ENCODE measurements at regions not wholly inside any gene's neighbourhood (a gene's known extent, or its start where the extent isn't known, plus 50 kb on each side); places are given as distances from the start of the nearest gene placed in this dataset.

DNA sequence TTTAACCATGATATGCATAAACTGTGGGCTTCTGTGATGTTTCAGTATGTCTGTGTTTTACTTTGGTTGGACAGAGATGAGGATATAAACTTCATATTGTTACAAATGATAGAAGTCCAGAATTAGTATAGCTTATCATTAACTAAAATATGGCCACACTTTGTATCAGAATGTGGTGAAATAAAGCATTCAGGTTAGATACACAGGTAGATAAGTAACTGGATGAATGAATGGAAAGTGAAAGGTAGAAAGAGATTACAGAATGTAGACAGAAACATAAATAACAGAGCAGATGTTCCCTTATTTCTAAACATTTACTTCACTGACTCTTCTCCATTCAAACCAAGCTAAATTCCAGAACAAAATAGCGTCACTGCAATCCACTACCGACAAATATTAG, 1033.8 kb downstream of the CDH18 start:
- DNase-seq: no peak
- no peak overlapping the region for H3K27ac ChIP-seq
- TF ChIP-seq CTCF (IDR thresholded peaks at IDR 0.05; ENCODE audit: low read depth, low read length, missing control alignments): no peak
- H3K27me3 ChIP-seq (replicated peaks): no peaks in the 10 kb centered on the region
- no peak overlapping the region for H3K4me3 ChIP-seq (ENCODE audit: low read depth, low read length)
- no peaks in the 10 kb centered on the region for H3K36me3 ChIP-seq (replicated peaks)
- in situ Hi-C loops (cut with HindIII; ENCODE audit: low pct_ligation_motif_present, low sequenced_read_pairs): no loop called here

DNA sequence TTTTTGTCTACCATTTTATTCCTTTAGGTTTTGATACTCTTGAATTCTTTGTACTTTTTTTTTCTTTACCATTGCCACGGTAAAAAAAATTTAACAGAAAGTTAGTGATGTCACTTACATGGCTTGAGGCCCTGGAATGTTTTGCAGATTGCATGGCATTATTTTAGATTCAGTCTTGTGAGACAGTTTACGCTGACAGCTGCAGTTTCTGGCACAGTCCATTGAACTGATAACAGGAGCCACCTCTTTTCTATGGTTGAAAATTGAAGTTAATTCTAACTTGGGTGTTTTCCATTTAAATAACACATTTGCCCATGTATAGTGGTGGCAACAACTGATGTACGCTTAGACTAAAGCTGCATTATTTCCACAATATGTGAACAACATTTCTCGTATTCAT, 1028.5 kb downstream of the CDH18 start:
- no peaks in the 10 kb centered on the region for H3K27me3 ChIP-seq (replicated peaks)
- no peak overlapping the region for H3K27ac ChIP-seq
- H3K36me3 ChIP-seq (replicated peaks): no peaks in the 10 kb centered on the region
- H3K4me3 ChIP-seq (ENCODE audit: low read depth, low read length): no peak overlapping the region
- in situ Hi-C loops (cut with HindIII; ENCODE audit: low pct_ligation_motif_present, low sequenced_read_pairs): no loop called here
- no peak for DNase-seq
- TF ChIP-seq CTCF (IDR thresholded peaks at IDR 0.05; ENCODE audit: low read depth, low read length, missing control alignments): no peak

DNA sequence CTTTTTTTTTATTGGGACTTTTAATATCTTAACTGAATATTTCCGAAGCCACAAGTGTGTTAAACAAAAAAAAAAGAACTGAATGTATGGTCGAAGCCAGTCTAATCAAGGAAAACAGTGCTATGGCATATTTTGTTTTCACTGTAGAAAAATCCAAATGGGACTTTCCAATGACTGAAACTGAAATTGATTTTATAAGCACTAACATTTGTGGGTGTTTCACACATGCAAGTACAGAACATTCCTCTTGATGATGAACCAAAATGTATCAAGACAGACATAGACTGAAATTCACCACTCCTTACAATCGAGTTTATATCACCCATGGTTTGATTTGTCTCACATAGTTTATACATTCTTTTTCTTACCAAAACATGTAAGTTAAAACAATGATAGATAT, 1026.8 kb downstream of the CDH18 start:
- DNase-seq: no peak
- H3K27me3 ChIP-seq (replicated peaks): no peaks in the 10 kb centered on the region
- in situ Hi-C loops (cut with HindIII; ENCODE audit: low pct_ligation_motif_present, low sequenced_read_pairs): no loop called here
- H3K36me3 ChIP-seq (replicated peaks): no peaks in the 10 kb centered on the region
- no peak overlapping the region for H3K27ac ChIP-seq
- TF ChIP-seq CTCF (IDR thresholded peaks at IDR 0.05; ENCODE audit: low read depth, low read length, missing control alignments): no peak
- no peak overlapping the region for H3K4me3 ChIP-seq (ENCODE audit: low read depth, low read length)

DNA sequence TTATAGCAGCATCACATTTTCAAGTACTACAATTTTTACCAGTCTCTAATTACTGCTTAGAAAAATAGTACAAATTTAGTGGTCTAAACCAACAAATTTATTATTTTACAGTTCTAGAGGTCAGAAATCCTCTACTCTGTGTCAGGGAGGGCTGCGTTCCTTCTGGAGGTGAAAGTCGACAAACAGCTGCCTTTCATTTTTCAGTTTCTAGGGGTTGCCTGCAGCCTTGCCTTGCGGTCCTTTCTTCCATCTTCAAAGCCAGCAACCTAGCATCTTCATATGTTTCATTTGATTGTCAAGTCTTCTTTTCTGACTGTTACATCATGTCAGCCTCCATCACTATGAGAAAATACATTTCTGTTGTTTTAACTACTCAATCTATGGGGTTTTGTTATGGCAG, 1022.1 kb downstream of the CDH18 start:
- Histone ChIP-seq H3K27me3 (replicated peaks) (no peaks in the 10 kb centered on the region), H3K27ac (no peak overlapping the region), H3K36me3 (replicated peaks) (no peaks in the 10 kb centered on the region), H3K4me3 (ENCODE audit: low read depth, low read length) (no peak overlapping the region)
- in situ Hi-C loops (cut with HindIII; ENCODE audit: low pct_ligation_motif_present, low sequenced_read_pairs): no loop called here
- no peak for TF ChIP-seq CTCF (IDR thresholded peaks at IDR 0.05; ENCODE audit: low read depth, low read length, missing control alignments)
- no peak for DNase-seq

DNA sequence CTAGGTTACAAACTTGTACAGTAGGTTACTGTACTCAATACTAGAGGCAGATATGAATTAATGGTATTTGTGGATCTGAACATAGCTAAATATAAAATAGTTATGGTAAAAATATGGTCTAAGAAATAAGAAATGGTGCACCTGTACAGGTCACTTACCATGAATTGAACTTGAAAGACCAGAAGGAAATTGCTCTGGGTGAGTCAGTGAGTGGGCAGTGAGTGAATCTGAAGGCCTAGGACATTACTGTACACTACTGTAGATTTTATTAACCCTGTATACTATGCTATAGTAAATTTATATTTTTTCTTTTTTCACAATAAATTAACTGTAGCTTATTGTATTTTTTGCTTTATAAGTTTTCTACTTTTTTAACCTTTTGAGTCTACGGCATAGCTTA, 1020.4 kb downstream of the CDH18 start:
- TF ChIP-seq CTCF (IDR thresholded peaks at IDR 0.05; ENCODE audit: low read depth, low read length, missing control alignments): no peak
- in situ Hi-C loops (cut with HindIII; ENCODE audit: low pct_ligation_motif_present, low sequenced_read_pairs): no loop called here

GRCh38 chr5:18968966-18969365, 1019.0 kb downstream of the CDH18 start:
- in situ Hi-C loops (cut with HindIII; ENCODE audit: low pct_ligation_motif_present, low sequenced_read_pairs): no loop called here
- Histone ChIP-seq H3K36me3 (replicated peaks) (no peaks in the 10 kb centered on the region), H3K27ac (no peak overlapping the region), H3K4me3 (ENCODE audit: low read depth, low read length) (no peak overlapping the region), H3K27me3 (replicated peaks) (no peaks in the 10 kb centered on the region)
- TF ChIP-seq CTCF (IDR thresholded peaks at IDR 0.05; ENCODE audit: low read depth, low read length, missing control alignments): no peak
- DNase-seq: no peak

More for the DNA sequence above, 1020.4 kb downstream of the CDH18 start:
- no peak for DNase-seq
- no peak overlapping the region for H3K27ac ChIP-seq
- no peak overlapping the region for H3K4me3 ChIP-seq (ENCODE audit: low read depth, low read length)
- H3K36me3 ChIP-seq (replicated peaks): no peaks in the 10 kb centered on the region
- no peaks in the 10 kb centered on the region for H3K27me3 ChIP-seq (replicated peaks)
